HEK293 (cell line): ENCODE measurements at regions not wholly inside any gene's neighbourhood (a gene's known extent, or its start where the extent isn't known, plus 50 kb on each side); places are given as distances from the start of the nearest gene placed in this dataset.

Experiments
- ATF2 ChIP-seq: fragments of 450-650 bp; formaldehyde crosslinking; IDR thresholded peaks from 2 replicates; pipeline ENCODE4 v1.5.1; 2016; ENCODE audit warnings: missing biosample characterization, missing genetic modification characterization, low read depth
- CTCF ChIP-seq: fragments of 450-650 bp; formaldehyde crosslinking; IDR thresholded peaks from 2 replicates; pipeline ENCODE4 v1.5.1; 2016; ENCODE audit warnings: missing biosample characterization, missing genetic modification characterization
- PRDM10 ChIP-seq: fragments of 450-650 bp; formaldehyde crosslinking; IDR thresholded peaks from 2 replicates; pipeline ENCODE4 v1.5.1; 2016; ENCODE audit warnings: missing biosample characterization, missing genetic modification characterization
- SP2 ChIP-seq: fragments of 450-650 bp; formaldehyde crosslinking; IDR thresholded peaks from 2 replicates; pipeline ENCODE4 v1.5.1; 2016; ENCODE audit warnings: missing biosample characterization, missing genetic modification characterization
- ZNF140 ChIP-seq: fragments of 450-650 bp; formaldehyde crosslinking; IDR thresholded peaks from 2 replicates; pipeline ENCODE4 v1.5.1; 2016; ENCODE audit warnings: missing biosample characterization, missing genetic modification characterization
- ZNF18 ChIP-seq: fragments of 450-650 bp; formaldehyde crosslinking; IDR thresholded peaks from 2 replicates; pipeline ENCODE4 v1.5.1; 2016; ENCODE audit warnings: missing biosample characterization, missing genetic modification characterization
- ZNF354C ChIP-seq: fragments of 450-650 bp; formaldehyde crosslinking; IDR thresholded peaks from 2 replicates; pipeline ENCODE4 v1.5.1; 2016; ENCODE audit warnings: missing biosample characterization, missing genetic modification characterization, low read depth, borderline replicate concordance
- ZNF398 ChIP-seq: fragments of 450-650 bp; formaldehyde crosslinking; IDR thresholded peaks from 2 replicates; pipeline ENCODE4 v1.5.1; 2017; ENCODE audit warnings: missing biosample characterization, missing genetic modification characterization
- ZNF416 ChIP-seq: fragments of 450-650 bp; formaldehyde crosslinking; IDR thresholded peaks from 2 replicates; pipeline ENCODE4 v1.5.1; 2016; ENCODE audit warnings: missing biosample characterization, missing genetic modification characterization
- ZNF530 ChIP-seq: fragments of 450-650 bp; formaldehyde crosslinking; IDR thresholded peaks from 2 replicates; pipeline ENCODE4 v1.5.1; 2016; ENCODE audit warnings: low read depth, missing biosample characterization, missing genetic modification characterization
- ZNF639 ChIP-seq: fragments of 450-650 bp; formaldehyde crosslinking; IDR thresholded peaks from 2 replicates; pipeline ENCODE4 v1.5.1; 2016; ENCODE audit warnings: missing biosample characterization, missing genetic modification characterization
- ZNF785 ChIP-seq: fragments of 450-650 bp; formaldehyde crosslinking; IDR thresholded peaks from 2 replicates; pipeline ENCODE4 v1.5.1; 2016; ENCODE audit warnings: missing biosample characterization, missing genetic modification characterization
- ZSCAN30 ChIP-seq: fragments of 450-650 bp; IDR thresholded peaks from 2 replicates; pipeline ENCODE4 v1.5.1; 2018; ENCODE audit warnings: missing biosample characterization, mild to moderate bottlenecking, missing genetic modification characterization, moderate library complexity

- TF ChIP-seq SP2 (tag by site-specific recombination) (no peak), ZNF354C (no peak), ZSCAN30 (tag by site-specific recombination) (no peak), CTCF (tag by site-specific recombination) (no peak), ZNF530 (no peak), ZNF18 (no peak), ZNF140 (tag by site-specific recombination) (no peak), ZNF639 (no peak), ATF2 (tag by site-specific recombination) (no peak), ZNF416 (tag by site-specific recombination) (no peak), PRDM10 (tag by site-specific recombination) (no peak), ZNF785 (no peak), ZNF398 (tag by site-specific recombination) (no peak)
Observed at GRCh38 chr4:134337574-134337973, 136.0 kb upstream of the PABPC4L start.
